ENCODE measurements at regions not wholly inside any gene's neighbourhood (a gene's known extent, or its start where the extent isn't known, plus 50 kb on each side); places are given as distances from the start of the nearest gene placed in this dataset.

- no peaks in the 10 kb centered on the region for H3K9me3 ChIP-seq
- H3K4me1 ChIP-seq (replicated peaks): no peaks in the 10 kb centered on the region
- H3K4me3 ChIP-seq: peak overlapping the region; percentile 8 to 25
- WGBS: 20% methylated on average over 12 of the region's 12 CpGs
- no peak for DNase-seq (ENCODE audit: low spot score)
- H3K27ac ChIP-seq: no peak overlapping the region
- TF ChIP-seq POLR2A (IDR thresholded peaks at IDR 0.05): no peak
- TF ChIP-seq, protein P1, sequence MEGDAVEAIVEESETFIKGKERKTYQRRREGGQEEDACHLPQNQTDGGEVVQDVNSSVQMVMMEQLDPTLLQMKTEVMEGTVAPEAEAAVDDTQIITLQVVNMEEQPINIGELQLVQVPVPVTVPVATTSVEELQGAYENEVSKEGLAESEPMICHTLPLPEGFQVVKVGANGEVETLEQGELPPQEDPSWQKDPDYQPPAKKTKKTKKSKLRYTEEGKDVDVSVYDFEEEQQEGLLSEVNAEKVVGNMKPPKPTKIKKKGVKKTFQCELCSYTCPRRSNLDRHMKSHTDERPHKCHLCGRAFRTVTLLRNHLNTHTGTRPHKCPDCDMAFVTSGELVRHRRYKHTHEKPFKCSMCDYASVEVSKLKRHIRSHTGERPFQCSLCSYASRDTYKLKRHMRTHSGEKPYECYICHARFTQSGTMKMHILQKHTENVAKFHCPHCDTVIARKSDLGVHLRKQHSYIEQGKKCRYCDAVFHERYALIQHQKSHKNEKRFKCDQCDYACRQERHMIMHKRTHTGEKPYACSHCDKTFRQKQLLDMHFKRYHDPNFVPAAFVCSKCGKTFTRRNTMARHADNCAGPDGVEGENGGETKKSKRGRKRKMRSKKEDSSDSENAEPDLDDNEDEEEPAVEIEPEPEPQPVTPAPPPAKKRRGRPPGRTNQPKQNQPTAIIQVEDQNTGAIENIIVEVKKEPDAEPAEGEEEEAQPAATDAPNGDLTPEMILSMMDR (IDR thresholded peaks at IDR 0.05): no peak
- no peak for TF ChIP-seq POLR2AphosphoS5 (IDR thresholded peaks at IDR 0.05)
- H3K27me3 ChIP-seq (replicated peaks; ENCODE audit: insufficient read depth): no peaks in the 10 kb centered on the region
- H3K36me3 ChIP-seq: no peaks in the 10 kb centered on the region
- intact Hi-C loops (cut with DNase I): no loop called here
These were observed 164.4 kb downstream of the USP12 start for GRCh38 chr13:27007166-27007565.

GRCh38 chr13:27006519-27007161, 165.0 kb downstream of the USP12 start:
- DNase-seq (ENCODE audit: low spot score): no peak
- WGBS: 1% methylated on average over 23 of the region's 29 CpGs
- intact Hi-C loops (cut with DNase I): no loop called here
- no peak for TF ChIP-seq POLR2AphosphoS5 (IDR thresholded peaks at IDR 0.05)
- TF ChIP-seq, protein P1 (IDR thresholded peaks at IDR 0.05): no peak
- TF ChIP-seq POLR2A (IDR thresholded peaks at IDR 0.05): no peak
- H3K27me3 ChIP-seq (replicated peaks; ENCODE audit: insufficient read depth): no peaks in the 10 kb centered on the region
- no peaks in the 10 kb centered on the region for H3K4me1 ChIP-seq (replicated peaks)
- no peaks in the 10 kb centered on the region for H3K9me3 ChIP-seq
- no peak overlapping the region for H3K27ac ChIP-seq
- no peaks in the 10 kb centered on the region for H3K36me3 ChIP-seq
- peak overlapping the region; percentile 8 to 25 for H3K4me3 ChIP-seq

- H3K4me1 ChIP-seq (replicated peaks): no peaks in the 10 kb centered on the region
- no peaks in the 10 kb centered on the region for H3K27me3 ChIP-seq (replicated peaks; ENCODE audit: insufficient read depth)
- DNase-seq (ENCODE audit: low spot score): no peak
- no peak overlapping the region for H3K4me3 ChIP-seq
- WGBS: 88% methylated on average over 8 of the region's 8 CpGs
- intact Hi-C loops (cut with DNase I): no loop called here
- H3K27ac ChIP-seq: no peak overlapping the region
- no peaks in the 10 kb centered on the region for H3K9me3 ChIP-seq
- no peaks in the 10 kb centered on the region for H3K36me3 ChIP-seq
- TF ChIP-seq, protein P1 (IDR thresholded peaks at IDR 0.05): no peak
- TF ChIP-seq POLR2AphosphoS5 (IDR thresholded peaks at IDR 0.05) (no peak), POLR2A (IDR thresholded peaks at IDR 0.05) (no peak)
These were observed 165.6 kb downstream of the USP12 start for GRCh38 chr13:27005976-27006518.

DNA sequence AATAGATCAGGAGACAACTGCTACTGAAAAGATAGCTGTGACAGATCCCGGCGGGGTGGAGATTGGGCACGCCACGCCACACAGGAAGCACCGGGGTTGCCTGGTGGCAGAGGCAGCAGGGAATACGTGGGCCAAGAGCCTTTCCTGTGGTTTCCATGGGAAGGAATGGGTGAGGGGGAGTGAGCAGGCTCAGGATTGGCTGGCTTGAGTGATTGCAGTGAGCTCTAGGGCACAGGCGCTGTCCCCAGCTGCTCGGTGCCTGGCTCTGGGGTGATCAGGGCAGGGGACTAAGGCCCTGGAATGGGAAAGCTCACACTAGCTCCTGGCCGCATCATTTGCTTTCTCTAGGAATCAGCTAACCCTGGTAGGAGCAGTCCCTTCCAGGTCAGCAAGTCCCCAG, 166.1 kb downstream of the USP12 start:
- H3K4me3 ChIP-seq: no peak overlapping the region
- 72% methylated on average over 9 of the region's 9 CpGs for WGBS
- H3K4me1 ChIP-seq (replicated peaks): no peaks in the 10 kb centered on the region
- DNase-seq (ENCODE audit: low spot score): no peak
- H3K27ac ChIP-seq: no peak overlapping the region
- intact Hi-C loops (cut with DNase I): no loop called here
- H3K36me3 ChIP-seq: no peaks in the 10 kb centered on the region
- TF ChIP-seq POLR2AphosphoS5 (IDR thresholded peaks at IDR 0.05): no peak
- TF ChIP-seq, protein P1 (IDR thresholded peaks at IDR 0.05): no peak
- no peak for TF ChIP-seq POLR2A (IDR thresholded peaks at IDR 0.05)
- H3K9me3 ChIP-seq: no peaks in the 10 kb centered on the region
- no peaks in the 10 kb centered on the region for H3K27me3 ChIP-seq (replicated peaks; ENCODE audit: insufficient read depth)

DNA sequence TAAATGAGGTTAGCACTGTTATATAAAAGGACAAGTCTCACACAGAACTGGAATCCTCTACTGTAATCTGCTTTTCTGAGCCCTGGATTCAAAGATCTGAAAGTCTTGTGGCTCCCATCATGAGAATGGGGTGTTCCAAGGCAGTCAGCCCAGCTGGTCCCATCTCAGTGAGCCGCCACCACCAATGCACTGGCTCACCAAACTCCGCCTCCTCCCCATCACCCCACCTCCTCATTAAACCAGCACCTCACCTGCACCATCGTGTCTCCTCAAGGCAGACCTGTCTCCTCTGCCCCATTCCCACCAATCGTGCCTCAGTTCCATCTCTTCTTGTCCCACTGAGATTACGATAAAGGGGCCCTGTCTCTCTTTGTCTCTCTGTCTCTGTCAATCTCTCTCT, 166.7 kb downstream of the USP12 start:
- Histone ChIP-seq H3K27ac (no peak overlapping the region), H3K36me3 (no peaks in the 10 kb centered on the region), H3K4me3 (no peak overlapping the region), H3K27me3 (replicated peaks; ENCODE audit: insufficient read depth) (no peaks in the 10 kb centered on the region), H3K9me3 (no peaks in the 10 kb centered on the region), H3K4me1 (replicated peaks) (no peaks in the 10 kb centered on the region)
- WGBS: 83% methylated on average over 5 of the region's 5 CpGs
- no peak for DNase-seq (ENCODE audit: low spot score)
- TF ChIP-seq, protein P1 (IDR thresholded peaks at IDR 0.05): no peak
- TF ChIP-seq POLR2AphosphoS5 (IDR thresholded peaks at IDR 0.05): no peak
- TF ChIP-seq POLR2A (IDR thresholded peaks at IDR 0.05): no peak
- intact Hi-C loops (cut with DNase I): no loop called here
